GM10266 (cell line): ENCODE measurements at regions not wholly inside any gene's neighbourhood (a gene's known extent, or its start where the extent isn't known, plus 50 kb on each side); places are given as distances from the start of the nearest gene placed in this dataset.

Source experiments
- DNase-seq: peaks from one replicate; pipeline ENCODE4 v3.0.0; 2012; ENCODE audit errors: extremely low spot score
- TF ChIP-seq, protein P1 (sequence below): IDR thresholded peaks from 2 replicates; pipeline ENCODE4 v1.5.1; 2012; ENCODE audit warnings: mild to moderate bottlenecking, low read depth; ENCODE audit not compliant: control insufficient read depth, insufficient read depth; ENCODE audit errors: missing control alignments

DNA sequence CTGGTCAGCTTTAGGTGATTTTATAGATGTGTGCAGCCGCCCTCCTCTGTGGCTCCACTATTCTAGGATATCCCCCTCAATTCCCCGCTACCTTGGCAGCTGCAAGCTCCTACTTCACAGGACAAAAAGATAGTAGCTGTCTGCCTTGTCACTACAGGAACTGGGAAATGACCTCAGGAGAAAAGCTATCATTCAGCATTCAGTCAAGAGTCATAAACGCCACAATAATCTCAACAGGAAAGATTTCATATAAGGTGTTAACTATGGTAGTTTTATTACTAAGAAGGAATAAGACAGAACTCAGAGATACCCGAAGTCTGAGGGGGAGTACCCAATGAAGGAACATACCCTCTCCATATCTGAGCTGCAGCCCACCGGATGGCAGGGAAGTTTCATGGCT, 63.9 kb downstream of the CRPPA start:
- TF ChIP-seq, protein P1, sequence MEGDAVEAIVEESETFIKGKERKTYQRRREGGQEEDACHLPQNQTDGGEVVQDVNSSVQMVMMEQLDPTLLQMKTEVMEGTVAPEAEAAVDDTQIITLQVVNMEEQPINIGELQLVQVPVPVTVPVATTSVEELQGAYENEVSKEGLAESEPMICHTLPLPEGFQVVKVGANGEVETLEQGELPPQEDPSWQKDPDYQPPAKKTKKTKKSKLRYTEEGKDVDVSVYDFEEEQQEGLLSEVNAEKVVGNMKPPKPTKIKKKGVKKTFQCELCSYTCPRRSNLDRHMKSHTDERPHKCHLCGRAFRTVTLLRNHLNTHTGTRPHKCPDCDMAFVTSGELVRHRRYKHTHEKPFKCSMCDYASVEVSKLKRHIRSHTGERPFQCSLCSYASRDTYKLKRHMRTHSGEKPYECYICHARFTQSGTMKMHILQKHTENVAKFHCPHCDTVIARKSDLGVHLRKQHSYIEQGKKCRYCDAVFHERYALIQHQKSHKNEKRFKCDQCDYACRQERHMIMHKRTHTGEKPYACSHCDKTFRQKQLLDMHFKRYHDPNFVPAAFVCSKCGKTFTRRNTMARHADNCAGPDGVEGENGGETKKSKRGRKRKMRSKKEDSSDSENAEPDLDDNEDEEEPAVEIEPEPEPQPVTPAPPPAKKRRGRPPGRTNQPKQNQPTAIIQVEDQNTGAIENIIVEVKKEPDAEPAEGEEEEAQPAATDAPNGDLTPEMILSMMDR = no peak

DNA sequence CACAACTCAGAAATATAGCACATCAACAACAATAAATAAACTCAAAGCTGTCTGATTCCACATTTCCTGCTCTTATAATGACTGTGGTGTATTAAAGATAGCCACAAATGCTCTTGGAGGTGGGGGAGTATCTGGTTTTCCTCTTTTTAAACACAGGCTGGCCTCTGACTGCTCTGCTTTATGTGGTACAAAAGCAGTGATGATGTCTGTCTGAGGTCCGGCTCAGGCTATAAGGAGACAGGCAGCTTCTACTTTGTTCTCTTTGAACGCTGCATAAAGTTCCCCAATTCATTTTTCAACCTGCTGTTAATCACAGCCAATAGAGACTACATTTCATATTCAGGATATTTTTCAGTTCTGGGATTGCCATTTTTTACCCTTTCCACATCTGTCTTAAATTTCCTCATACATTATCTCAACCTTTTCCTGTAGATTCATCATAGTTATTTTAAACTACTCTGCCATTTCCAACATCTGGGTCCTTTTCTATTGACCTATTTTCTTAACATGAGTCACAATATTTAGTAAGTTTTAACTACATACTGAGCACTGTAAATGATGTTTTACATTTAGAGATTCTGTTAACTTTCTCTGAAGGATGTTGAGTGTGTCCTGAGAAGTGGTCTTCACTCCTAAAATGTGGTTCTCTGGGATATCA, 64.9 kb downstream of the CRPPA start:
- no peak for DNase-seq
- TF ChIP-seq, protein P1 = no peak

More for the DNA sequence above, 63.9 kb downstream of the CRPPA start:
- no peak for DNase-seq

DNA sequence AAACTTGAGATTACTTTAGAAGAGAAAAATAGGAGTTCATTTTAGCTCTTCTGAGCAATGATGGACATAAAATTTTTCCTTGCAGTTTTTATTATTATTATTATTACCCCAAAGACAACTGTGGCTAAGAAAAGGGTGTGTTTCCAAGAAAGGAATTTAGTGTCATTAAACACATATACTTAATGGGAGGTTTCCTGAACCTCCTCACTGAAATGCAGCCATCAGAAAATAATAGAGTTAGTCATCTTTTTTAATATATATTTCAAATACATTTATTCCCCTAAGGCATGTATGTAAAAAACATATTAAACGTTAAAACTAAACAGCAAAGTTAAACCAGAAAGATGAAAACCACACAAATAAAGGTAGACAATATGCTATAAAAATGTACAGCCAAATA, 66.8 kb downstream of the CRPPA start:
- TF ChIP-seq, protein P1 = no peak

DNA sequence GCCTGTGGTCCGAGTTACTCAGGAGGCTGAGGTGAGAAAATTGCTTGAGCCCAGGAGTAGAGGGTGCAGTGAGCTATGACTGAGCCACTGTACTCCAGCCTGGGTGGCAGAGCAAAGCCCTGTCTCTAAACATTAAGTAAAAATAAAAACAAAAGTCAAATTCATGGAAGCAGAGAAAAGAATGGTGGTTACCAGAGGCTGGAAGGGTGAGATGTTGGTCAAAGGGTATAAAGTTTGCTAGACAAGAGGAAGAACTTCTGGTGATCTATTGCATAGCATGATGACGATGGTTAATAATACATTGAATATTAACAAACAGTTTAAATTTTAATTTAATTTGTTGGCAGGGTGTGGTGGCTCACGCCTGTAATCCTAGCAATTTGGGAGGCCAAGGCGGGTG, 68.1 kb downstream of the CRPPA start:
- no peak for DNase-seq
- TF ChIP-seq, protein P1 = no peak

More for the DNA sequence above, 66.8 kb downstream of the CRPPA start:
- no peak for DNase-seq

DNA sequence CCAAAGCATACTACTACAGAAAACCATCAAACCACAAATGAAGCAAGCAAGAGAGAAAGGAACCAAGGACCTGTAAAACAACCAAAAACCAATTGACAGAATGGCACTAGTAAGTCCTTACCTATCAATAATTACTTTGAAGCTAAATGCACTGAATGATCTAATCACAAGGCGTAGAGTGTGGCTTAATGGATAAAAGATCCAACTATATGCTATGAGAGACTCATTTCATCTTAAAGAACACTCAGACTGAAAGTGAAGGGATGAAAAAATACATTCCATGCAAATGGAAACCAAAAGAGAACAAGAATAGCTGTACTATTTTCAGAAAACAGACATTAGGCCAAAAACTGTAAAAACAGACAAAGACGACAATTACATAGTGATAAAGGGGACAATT, 70.7 kb downstream of the CRPPA start:
- DNase-seq = no peak
- TF ChIP-seq, protein P1 = no peak

DNA sequence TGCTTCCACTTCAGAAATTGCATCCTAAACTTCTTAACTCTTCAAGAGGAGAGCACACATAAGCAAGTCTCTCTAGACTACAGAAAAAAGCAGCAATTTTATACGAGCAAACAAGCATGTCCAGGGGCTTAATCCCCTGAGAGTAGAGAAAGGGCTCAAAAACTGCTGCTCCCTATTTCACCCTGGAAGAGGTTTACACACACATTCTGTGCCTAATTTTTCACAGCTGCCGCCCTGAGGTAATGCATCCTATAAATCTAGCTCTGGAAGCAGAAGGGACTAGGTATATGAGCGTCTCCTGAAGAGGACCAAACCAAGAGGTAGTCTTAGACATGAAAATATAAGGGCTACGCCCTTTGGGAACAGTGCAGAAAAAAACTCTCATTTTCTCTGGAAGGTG, 73.1 kb downstream of the CRPPA start:
- DNase-seq = no peak
- TF ChIP-seq, protein P1 = no peak

DNA sequence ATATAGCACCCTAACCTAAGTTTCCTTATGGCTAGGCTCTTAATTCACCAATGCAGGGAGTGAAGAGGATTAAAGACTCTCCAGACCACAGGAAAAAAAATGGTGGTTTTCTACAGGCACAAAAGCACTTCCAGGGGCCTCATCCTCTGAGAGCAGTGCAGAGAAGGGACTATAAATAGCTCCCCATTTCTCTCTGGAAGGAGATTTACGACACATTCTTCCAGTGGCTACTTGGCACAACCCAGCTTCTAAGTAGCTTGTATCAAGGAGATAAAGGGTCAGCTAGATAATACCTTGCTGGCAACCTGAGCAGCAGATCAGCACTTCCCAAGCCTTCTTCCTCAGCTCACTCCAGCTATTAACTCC, 73.5 kb downstream of the CRPPA start:
- TF ChIP-seq, protein P1 = no peak
- DNase-seq = no peak
